GM10248 (cell line): ENCODE measurements at regions not wholly inside any gene's neighbourhood (a gene's known extent, or its start where the extent isn't known, plus 50 kb on each side); places are given as distances from the start of the nearest gene placed in this dataset.

Experiments
- CTCF ChIA-PET: fragments of 300-600 bp; sonication (Branson Sonifier 250); formaldehyde crosslinking; extraction: SDS; loops from one replicate; lab custom pipeline; 2021; ENCODE audit warnings: antibody characterized with exemption; lab: Yijun Ruan, JAX
- POLR2A ChIA-PET: fragments of 350-650 bp; sonication (Branson Sonifier 250); formaldehyde crosslinking; extraction: SDS; loops from one replicate; lab custom pipeline; 2020; ENCODE audit warnings: antibody characterized with exemption; lab: Yijun Ruan, JAX
- DNase-seq: peaks from one replicate; pipeline ENCODE4 v3.0.0; 2012; ENCODE audit errors: extremely low spot score
- CTCF ChIP-seq: IDR thresholded peaks from 2 replicates; pipeline ENCODE4 v1.5.1; 2012; ENCODE audit warnings: mild to moderate bottlenecking, low read depth; ENCODE audit errors: extremely low read depth, missing control alignments, control extremely low read depth

DNA sequence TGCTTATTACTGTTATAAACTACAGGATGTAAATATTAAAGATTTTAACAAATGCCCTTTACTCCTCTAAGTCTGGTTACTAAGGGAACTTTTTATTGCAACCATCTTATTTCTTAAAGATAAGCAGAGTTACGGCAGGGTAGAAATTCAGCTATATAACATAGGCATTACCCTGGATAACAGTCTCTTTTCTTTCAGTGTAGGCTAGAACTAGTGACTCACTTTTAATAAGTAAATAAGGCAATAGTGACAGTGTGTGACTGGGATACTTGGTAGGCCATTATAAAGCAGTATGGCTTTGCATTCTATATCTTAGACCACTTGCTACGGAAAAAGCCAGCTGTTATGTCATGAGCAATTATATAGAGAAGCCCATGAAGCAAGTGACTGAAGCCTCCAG is 1041.0 kb upstream of the NRXN1 start:
- CTCF ChIA-PET = no interaction called here
- DNase-seq = no peak
- TF ChIP-seq CTCF = no peak
- POLR2A ChIA-PET = no interaction called here

DNA sequence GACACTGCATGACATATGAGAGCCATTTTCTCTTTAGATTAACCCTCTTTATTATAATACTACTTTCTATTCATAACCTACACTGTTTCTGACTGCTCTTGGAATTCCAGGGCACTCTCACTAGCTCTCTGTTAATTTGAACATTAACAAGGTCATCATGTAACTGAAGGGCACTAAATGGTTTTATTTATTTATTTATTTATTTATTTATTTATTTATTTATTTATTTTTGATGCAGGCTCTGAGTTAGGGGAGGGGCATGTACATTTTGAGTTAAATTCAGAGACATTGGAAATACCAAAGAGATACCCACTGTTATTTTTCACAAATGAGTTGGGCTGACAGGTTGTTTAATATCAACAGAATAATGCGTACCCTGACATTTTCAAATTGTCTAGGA is 1038.7 kb upstream of the NRXN1 start:
- no peak for TF ChIP-seq CTCF
- ChIA-PET POLR2A (no interaction called here), CTCF (no interaction called here)
- no peak for DNase-seq

DNA sequence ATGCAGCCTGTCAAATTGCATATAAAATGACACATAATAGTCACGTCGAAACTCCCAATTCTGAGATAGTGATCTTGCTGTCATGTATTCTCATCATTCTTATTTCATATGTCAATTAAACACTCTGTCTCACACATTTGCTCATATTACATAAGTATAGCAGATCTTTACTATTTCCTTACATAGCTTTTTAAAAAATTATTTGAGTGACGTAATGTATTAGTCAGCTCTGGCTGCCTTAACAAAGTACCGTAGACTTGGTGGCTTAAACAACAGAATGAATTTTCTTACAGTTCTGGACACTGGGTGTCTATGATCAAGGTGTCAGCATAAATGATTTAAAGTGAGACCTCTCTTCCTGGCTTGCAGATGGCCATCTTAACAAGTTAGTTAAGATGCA is 1032.3 kb upstream of the NRXN1 start:
- TF ChIP-seq CTCF = no peak
- CTCF ChIA-PET = no interaction called here
- DNase-seq = no peak
- POLR2A ChIA-PET = no interaction called here

- ChIA-PET CTCF (no interaction called here), POLR2A (no interaction called here)
- no peak for TF ChIP-seq CTCF
- DNase-seq = no peak
Observed at GRCh38 chr2:52054824-52055223, 1022.9 kb upstream of the NRXN1 start.

DNA sequence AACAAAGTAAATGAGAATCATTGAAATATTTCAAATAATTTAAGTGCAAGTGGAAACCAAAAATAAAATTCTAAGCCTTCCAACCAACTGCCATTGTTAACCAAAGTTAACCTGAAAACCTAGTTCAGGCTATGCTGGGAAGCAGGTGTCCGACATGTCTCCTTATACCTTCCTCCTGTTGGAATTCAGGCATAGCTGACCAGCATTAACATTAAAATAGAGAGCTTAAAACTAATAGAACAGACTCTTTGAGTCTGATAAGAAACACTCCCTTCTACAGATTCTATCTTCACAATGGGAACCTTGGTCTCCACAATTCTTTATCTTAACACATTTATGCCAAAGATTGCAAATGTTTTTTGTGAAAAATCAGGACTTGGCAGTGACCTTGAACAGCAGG is 1004.9 kb upstream of the NRXN1 start:
- DNase-seq = no peak
- ChIA-PET CTCF (no interaction called here), POLR2A (no interaction called here)
- no peak for TF ChIP-seq CTCF

- CTCF ChIA-PET = no interaction called here
- POLR2A ChIA-PET = no interaction called here
- DNase-seq = no peak
- TF ChIP-seq CTCF = no peak
Observed at GRCh38 chr2:52036024-52036423, 1004.1 kb upstream of the NRXN1 start.

DNA sequence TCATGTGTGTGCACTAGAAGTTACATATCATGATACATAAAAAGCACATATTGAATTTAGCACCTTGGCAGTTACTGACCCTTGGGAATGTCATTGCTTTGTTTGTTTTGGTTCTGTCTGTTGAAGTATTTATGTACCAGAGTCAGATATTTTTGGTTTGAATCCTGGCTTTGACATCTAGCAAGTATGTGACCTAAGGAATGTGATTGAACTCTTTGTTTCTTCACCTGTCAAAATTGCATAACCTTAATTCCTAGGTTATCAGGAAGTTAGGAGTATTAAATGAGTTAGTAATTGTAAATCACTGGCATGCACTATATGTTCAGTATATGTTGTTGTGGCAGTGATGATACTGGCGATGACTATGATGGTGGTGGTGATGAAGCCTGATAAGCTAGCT is 1003.5 kb upstream of the NRXN1 start:
- TF ChIP-seq CTCF = no peak
- DNase-seq = no peak
- CTCF ChIA-PET = no interaction called here
- POLR2A ChIA-PET = no interaction called here
